ENCODE measurements at regions not wholly inside any gene's neighbourhood (a gene's known extent, or its start where the extent isn't known, plus 50 kb on each side); places are given as distances from the start of the nearest gene placed in this dataset.

- H3K4me3 ChIP-seq, result no peak overlapping the region
- no peaks in the 10 kb centered on the region for H3K27me3 ChIP-seq
- intact Hi-C loops (cut with DNase I), result no loop called here
- H3K9me3 ChIP-seq, result no peaks in the 10 kb centered on the region
- H3K36me3 ChIP-seq, result no peaks in the 10 kb centered on the region
- no peak overlapping the region for H3K27ac ChIP-seq
- WGBS, 3 donors, result 59 to 64% (median 64%) methylated on average over 1 of the region's 1 CpG
- no peak for DNase-seq
- no peaks in the 10 kb centered on the region for H3K4me1 ChIP-seq (ENCODE audit: insufficient read depth)
- TF ChIP-seq POLR2A (IDR thresholded peaks at IDR 0.05) (no peak), CTCF (IDR thresholded peaks at IDR 0.05) (no peak), EP300 (IDR thresholded peaks at IDR 0.05) (no peak)
Measured at GRCh38 chr13:61575973-61576372, 160.3 kb upstream of the PCDH20 start.

GRCh38 chr13:61563645-61564044, 148.0 kb upstream of the PCDH20 start:
- TF ChIP-seq CTCF (IDR thresholded peaks at IDR 0.05) (no peak), POLR2A (IDR thresholded peaks at IDR 0.05) (no peak), EP300 (IDR thresholded peaks at IDR 0.05) (no peak)
- 6 to 38% (median 7%) methylated on average over 1 of the region's 1 CpG for WGBS, 3 donors
- intact Hi-C loops (cut with DNase I), result no loop called here
- H3K4me1 ChIP-seq (ENCODE audit: insufficient read depth), result no peaks in the 10 kb centered on the region
- no peak overlapping the region for H3K27ac ChIP-seq
- no peaks in the 10 kb centered on the region for H3K27me3 ChIP-seq
- DNase-seq, result no peak
- no peaks in the 10 kb centered on the region for H3K9me3 ChIP-seq
- H3K4me3 ChIP-seq, result no peak overlapping the region
- H3K36me3 ChIP-seq, result no peaks in the 10 kb centered on the region

DNA sequence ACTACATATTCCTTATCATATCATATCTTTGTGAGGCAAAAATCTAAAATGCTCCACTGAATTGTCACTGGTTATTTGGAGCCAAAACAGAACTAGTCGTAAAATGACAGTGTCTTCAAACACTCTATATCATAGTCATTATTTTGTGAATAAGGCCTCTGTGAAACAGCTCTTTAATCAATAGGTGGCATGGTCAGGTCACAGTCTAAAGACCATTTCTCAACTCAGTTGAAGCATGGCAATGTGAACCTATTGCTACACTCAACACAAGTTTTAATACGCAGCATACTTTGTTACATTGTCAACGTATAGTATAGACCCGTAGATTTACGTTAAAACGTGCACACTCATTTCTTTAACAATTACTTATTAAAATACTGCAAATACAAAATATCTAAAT, 131.3 kb upstream of the PCDH20 start:
- intact Hi-C loops (cut with DNase I), result no loop called here
- Histone ChIP-seq H3K27me3 (no peaks in the 10 kb centered on the region), H3K36me3 (no peaks in the 10 kb centered on the region), H3K27ac (no peak overlapping the region), H3K4me1 (ENCODE audit: insufficient read depth) (no peaks in the 10 kb centered on the region), H3K4me3 (no peak overlapping the region), H3K9me3 (no peaks in the 10 kb centered on the region)
- DNase-seq, result no peak
- no peak for TF ChIP-seq EP300 (IDR thresholded peaks at IDR 0.05)
- WGBS, 3 donors, result 89 to 92% (median 90%) methylated on average over 6 of the region's 6 CpGs

DNA sequence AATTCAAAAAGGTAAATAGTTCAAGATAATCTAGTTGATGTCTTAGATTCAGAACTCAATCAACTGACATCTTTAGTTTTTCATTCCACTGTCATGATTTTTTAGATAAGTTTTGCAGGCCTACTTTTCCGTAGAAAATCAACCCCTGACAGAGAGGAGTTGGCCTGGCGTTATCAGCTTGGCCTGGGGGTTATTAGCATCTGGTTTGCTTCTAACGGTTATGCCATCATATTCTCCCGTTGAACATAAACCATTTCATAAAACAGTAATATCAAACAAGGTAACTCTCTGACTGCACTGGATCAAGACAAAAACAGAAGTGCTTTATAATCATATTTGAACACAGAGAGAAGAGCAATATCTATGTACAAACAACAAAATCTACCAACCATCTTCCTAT, 130.8 kb upstream of the PCDH20 start:
- WGBS, 3 donors, result 49 to 64% (median 61%) methylated on average over 4 of the region's 4 CpGs
- TF ChIP-seq CTCF (IDR thresholded peaks at IDR 0.05), result no peak
- no peak for TF ChIP-seq POLR2A (IDR thresholded peaks at IDR 0.05)
- TF ChIP-seq EP300 (IDR thresholded peaks at IDR 0.05), result no peak
- Histone ChIP-seq H3K9me3 (no peaks in the 10 kb centered on the region), H3K36me3 (no peaks in the 10 kb centered on the region), H3K4me3 (no peak overlapping the region), H3K27me3 (no peaks in the 10 kb centered on the region), H3K27ac (no peak overlapping the region), H3K4me1 (ENCODE audit: insufficient read depth) (no peaks in the 10 kb centered on the region)
- DNase-seq, result no peak
- intact Hi-C loops (cut with DNase I), result no loop called here

GRCh38 chr13:61536433-61536832, 120.8 kb upstream of the PCDH20 start:
- 69 to 77% (median 71%) methylated on average over 1 of the region's 1 CpG for WGBS, 3 donors
- TF ChIP-seq CTCF (IDR thresholded peaks at IDR 0.05) (no peak), POLR2A (IDR thresholded peaks at IDR 0.05) (no peak), EP300 (IDR thresholded peaks at IDR 0.05) (no peak)
- no peaks in the 10 kb centered on the region for H3K36me3 ChIP-seq
- H3K27me3 ChIP-seq, result no peaks in the 10 kb centered on the region
- H3K4me3 ChIP-seq, result no peak overlapping the region
- intact Hi-C loops (cut with DNase I), result no loop called here
- H3K9me3 ChIP-seq, result no peaks in the 10 kb centered on the region
- DNase-seq, result no peak
- no peak overlapping the region for H3K27ac ChIP-seq
- no peaks in the 10 kb centered on the region for H3K4me1 ChIP-seq (ENCODE audit: insufficient read depth)

Measured in ovary (tissue), 7 donors.